T-helper 17 cell (primary cell): ENCODE measurements at regions not wholly inside any gene's neighbourhood (a gene's known extent, or its start where the extent isn't known, plus 50 kb on each side); places are given as distances from the start of the nearest gene placed in this dataset.

Experiments used
- ATAC-seq: fragments of 150-1000 bp; cut with Tn5 transposase; 2 replicates; pipeline ENCODE4 v1.10.0; 2021; ENCODE audit warnings: mild to moderate bottlenecking, moderate library complexity
- DNase-seq, 3 donors: peaks; one replicate each; pipeline versions ENCODE4 v3.0.0 to v3.0.0-alpha.2; 2020 to 2021
- H3K9me3 ChIP-seq: one replicate; pipeline ENCODE4 v1.7.0; 2013; ENCODE audit warnings: low read length, mild to moderate bottlenecking; ENCODE audit not compliant: control insufficient read depth, poor library complexity, severe bottlenecking
- H3K27ac Mint-ChIP-seq: one replicate; pipeline ENCODE4 v1.8.0; 2022; ENCODE audit warnings: mild to moderate bottlenecking, moderate library complexity, mixed read lengths
- H3K27me3 Mint-ChIP-seq: one replicate; pipeline ENCODE4 v1.8.0; 2022; ENCODE audit warnings: mixed read lengths
- H3K36me3 Mint-ChIP-seq: one replicate; pipeline ENCODE4 v1.8.0; 2022; ENCODE audit warnings: low read depth, mixed read lengths
- H3K4me1 Mint-ChIP-seq: one replicate; pipeline ENCODE4 v1.8.0; 2022; ENCODE audit warnings: mild to moderate bottlenecking, mixed read lengths
- H3K4me3 Mint-ChIP-seq: one replicate; pipeline ENCODE4 v1.8.0; 2022; ENCODE audit warnings: mild to moderate bottlenecking, moderate library complexity, mixed read lengths

GRCh38 chr5:166329149-166329800 is 1962.2 kb upstream of the WWC1 start:
- Mint-ChIP-seq H3K4me3 (no peak overlapping the region), H3K36me3 (no peaks in the 10 kb centered on the region), H3K4me1 (no peaks in the 10 kb centered on the region), H3K27me3 (no peaks in the 10 kb centered on the region), H3K27ac (no peak overlapping the region)
- no peak for DNase-seq
- H3K9me3 ChIP-seq, result no peaks in the 10 kb centered on the region
- ATAC-seq, result no peak

GRCh38 chr5:166330036-166330435 is 1961.4 kb upstream of the WWC1 start:
- Mint-ChIP-seq H3K36me3 (no peaks in the 10 kb centered on the region), H3K4me3 (no peak overlapping the region), H3K27ac (no peak overlapping the region), H3K27me3 (no peaks in the 10 kb centered on the region), H3K4me1 (no peaks in the 10 kb centered on the region)
- no peaks in the 10 kb centered on the region for H3K9me3 ChIP-seq
- DNase-seq (no peak), ATAC-seq (no peak)

DNA sequence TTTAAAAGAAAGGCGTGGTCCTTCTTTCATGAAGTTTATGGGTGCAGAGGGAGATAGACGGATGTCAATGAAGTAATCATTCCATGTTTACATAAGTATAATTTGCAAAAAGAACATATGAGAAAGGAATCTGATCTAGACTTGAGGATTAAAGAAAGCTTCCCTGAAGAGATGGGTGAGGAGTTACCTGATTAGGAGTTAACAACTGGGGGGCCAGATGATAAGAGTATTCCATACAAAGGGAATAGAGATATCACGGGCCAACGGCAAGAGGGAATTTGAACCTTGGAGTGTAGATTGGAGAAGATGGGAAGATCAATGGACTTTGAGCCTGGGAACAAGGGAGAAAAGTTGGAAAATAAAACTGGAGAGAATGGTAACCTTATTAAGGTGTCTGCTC is 1959.9 kb upstream of the WWC1 start:
- Mint-ChIP-seq H3K4me3 (no peak overlapping the region), H3K27ac (no peak overlapping the region), H3K4me1 (no peaks in the 10 kb centered on the region), H3K27me3 (no peaks in the 10 kb centered on the region), H3K36me3 (no peaks in the 10 kb centered on the region)
- H3K9me3 ChIP-seq, result no peaks in the 10 kb centered on the region
- no peak for ATAC-seq
- DNase-seq, result no peak

DNA sequence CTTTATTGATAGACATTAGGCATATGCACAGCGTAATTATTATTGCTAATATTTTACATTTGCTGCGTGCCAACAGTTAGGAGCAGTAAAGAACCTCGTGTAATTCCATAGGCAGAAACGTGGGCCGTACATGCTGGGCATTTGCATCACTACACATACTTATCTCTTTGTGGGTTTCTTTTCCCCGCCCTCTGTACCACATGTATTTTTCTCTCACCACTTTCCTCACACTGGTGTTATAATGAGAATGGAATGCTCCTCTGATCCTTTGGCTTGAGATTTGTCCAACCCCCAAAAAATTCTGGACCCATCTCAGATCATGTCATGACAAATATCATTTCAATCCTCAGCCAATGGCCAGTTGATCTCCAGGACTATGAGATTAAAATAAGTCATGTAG is 1952.6 kb upstream of the WWC1 start:
- H3K36me3 Mint-ChIP-seq, result no peaks in the 10 kb centered on the region
- DNase-seq (no peak), ATAC-seq (no peak)
- H3K4me1 Mint-ChIP-seq, result no peaks in the 10 kb centered on the region
- H3K4me3 Mint-ChIP-seq, result no peak overlapping the region
- H3K9me3 ChIP-seq, result no peaks in the 10 kb centered on the region
- H3K27ac Mint-ChIP-seq, result no peak overlapping the region
- no peaks in the 10 kb centered on the region for H3K27me3 Mint-ChIP-seq

GRCh38 chr5:166340039-166340438 is 1951.4 kb upstream of the WWC1 start:
- no peak overlapping the region for H3K4me3 Mint-ChIP-seq
- no peak overlapping the region for H3K27ac Mint-ChIP-seq
- no peaks in the 10 kb centered on the region for H3K9me3 ChIP-seq
- DNase-seq, result no peak
- no peaks in the 10 kb centered on the region for H3K27me3 Mint-ChIP-seq
- ATAC-seq, result no peak
- H3K4me1 Mint-ChIP-seq, result no peaks in the 10 kb centered on the region
- no peaks in the 10 kb centered on the region for H3K36me3 Mint-ChIP-seq

GRCh38 chr5:166341740-166342337 is 1949.6 kb upstream of the WWC1 start:
- H3K9me3 ChIP-seq, result no peaks in the 10 kb centered on the region
- no peak for DNase-seq
- no peaks in the 10 kb centered on the region for H3K36me3 Mint-ChIP-seq
- H3K4me3 Mint-ChIP-seq, result no peak overlapping the region
- H3K27me3 Mint-ChIP-seq, result no peaks in the 10 kb centered on the region
- no peaks in the 10 kb centered on the region for H3K4me1 Mint-ChIP-seq
- ATAC-seq, result no peak
- H3K27ac Mint-ChIP-seq, result no peak overlapping the region

GRCh38 chr5:166342402-166342801 is 1949.0 kb upstream of the WWC1 start:
- Mint-ChIP-seq H3K36me3 (no peaks in the 10 kb centered on the region), H3K27ac (no peak overlapping the region), H3K27me3 (no peaks in the 10 kb centered on the region), H3K4me1 (no peaks in the 10 kb centered on the region), H3K4me3 (no peak overlapping the region)
- H3K9me3 ChIP-seq, result no peaks in the 10 kb centered on the region
- DNase-seq, result no peak
- ATAC-seq, result no peak

GRCh38 chr5:166346726-166347374 is 1944.6 kb upstream of the WWC1 start:
- H3K4me3 Mint-ChIP-seq, result no peak overlapping the region

GRCh38 chr5:166349046-166349445 is 1942.4 kb upstream of the WWC1 start:
- DNase-seq, result no peak
- H3K36me3 Mint-ChIP-seq, result no peaks in the 10 kb centered on the region
- no peak overlapping the region for H3K4me3 Mint-ChIP-seq
- no peaks in the 10 kb centered on the region for H3K27me3 Mint-ChIP-seq
- H3K27ac Mint-ChIP-seq, result no peak overlapping the region
- no peaks in the 10 kb centered on the region for H3K9me3 ChIP-seq
- ATAC-seq, result no peak
- no peaks in the 10 kb centered on the region for H3K4me1 Mint-ChIP-seq

More at GRCh38 chr5:166346726-166347374, 1944.6 kb upstream of the WWC1 start:
- Mint-ChIP-seq H3K27me3 (no peaks in the 10 kb centered on the region), H3K27ac (no peak overlapping the region), H3K36me3 (no peaks in the 10 kb centered on the region), H3K4me1 (no peaks in the 10 kb centered on the region)
- no peaks in the 10 kb centered on the region for H3K9me3 ChIP-seq
- DNase-seq (no peak), ATAC-seq (no peak)

DNA sequence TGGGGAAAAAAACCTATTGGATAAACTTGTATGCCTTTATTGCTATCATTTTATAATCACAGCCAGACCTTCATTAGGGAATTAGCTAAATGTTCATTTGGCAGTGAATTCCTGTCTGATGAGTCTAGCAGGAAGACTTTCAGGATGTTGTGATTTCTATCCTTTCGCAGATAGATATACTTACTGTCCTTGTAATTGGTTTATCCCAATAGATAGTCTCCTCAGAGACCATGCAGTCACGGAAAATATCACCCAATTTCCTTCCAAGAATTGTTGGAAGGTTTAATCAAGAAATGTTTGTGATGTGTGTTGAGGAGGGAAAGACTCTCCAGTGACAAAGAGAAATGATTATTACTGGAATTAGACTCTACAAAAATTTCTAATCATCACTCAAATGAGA is 1937.9 kb upstream of the WWC1 start:
- no peaks in the 10 kb centered on the region for H3K9me3 ChIP-seq
- H3K4me3 Mint-ChIP-seq, result no peak overlapping the region
- H3K36me3 Mint-ChIP-seq, result no peaks in the 10 kb centered on the region
- no peak for DNase-seq
- no peaks in the 10 kb centered on the region for H3K27me3 Mint-ChIP-seq
- H3K27ac Mint-ChIP-seq, result no peak overlapping the region
- H3K4me1 Mint-ChIP-seq, result no peaks in the 10 kb centered on the region
- ATAC-seq, result no peak

DNA sequence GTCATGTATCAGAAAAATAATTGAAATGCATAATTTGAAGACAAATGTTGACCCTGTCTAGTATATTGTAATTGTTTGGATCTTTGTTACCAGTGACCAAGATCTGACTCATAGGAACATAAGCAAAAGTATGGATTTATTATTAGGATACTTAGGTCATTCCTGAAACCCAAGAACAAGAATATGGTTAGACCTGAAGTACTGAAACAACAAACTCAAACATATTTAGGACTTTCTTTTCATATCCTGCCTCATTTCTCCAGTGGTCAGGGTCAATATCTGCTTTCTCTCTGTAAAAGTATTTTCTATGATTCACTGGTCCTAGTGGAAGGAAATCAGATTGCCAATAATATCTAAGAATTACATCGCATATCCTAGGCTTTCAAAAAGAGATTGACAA is 1937.1 kb upstream of the WWC1 start:
- no peak overlapping the region for H3K27ac Mint-ChIP-seq
- no peaks in the 10 kb centered on the region for H3K4me1 Mint-ChIP-seq
- DNase-seq, result no peak
- H3K9me3 ChIP-seq, result no peaks in the 10 kb centered on the region
- H3K36me3 Mint-ChIP-seq, result no peaks in the 10 kb centered on the region
- H3K4me3 Mint-ChIP-seq, result no peak overlapping the region
- H3K27me3 Mint-ChIP-seq, result no peaks in the 10 kb centered on the region
- ATAC-seq, result no peak

DNA sequence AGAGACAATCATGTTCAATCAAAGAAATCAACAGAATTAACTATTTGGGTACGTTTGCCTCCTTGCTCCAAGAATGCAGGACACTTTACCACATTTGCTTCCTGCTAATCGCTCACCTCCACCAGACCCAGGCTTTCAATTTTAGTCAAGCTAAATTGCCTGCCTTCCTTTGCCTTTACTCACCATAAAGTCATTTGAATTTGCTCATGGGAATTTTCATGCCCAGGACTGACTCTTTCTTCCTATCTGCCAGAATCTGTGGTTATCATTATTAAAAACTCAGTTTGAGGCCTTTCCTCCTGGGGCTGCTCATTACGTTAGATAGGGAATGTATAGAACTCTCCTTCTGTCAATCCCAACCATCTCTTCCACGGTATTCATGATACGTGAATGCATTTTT is 1935.3 kb upstream of the WWC1 start:
- H3K36me3 Mint-ChIP-seq, result no peaks in the 10 kb centered on the region
- no peak overlapping the region for H3K27ac Mint-ChIP-seq
- no peak for DNase-seq
- no peak for ATAC-seq
- no peaks in the 10 kb centered on the region for H3K4me1 Mint-ChIP-seq
- H3K9me3 ChIP-seq, result no peaks in the 10 kb centered on the region
- H3K27me3 Mint-ChIP-seq, result no peaks in the 10 kb centered on the region
- H3K4me3 Mint-ChIP-seq, result no peak overlapping the region

DNA sequence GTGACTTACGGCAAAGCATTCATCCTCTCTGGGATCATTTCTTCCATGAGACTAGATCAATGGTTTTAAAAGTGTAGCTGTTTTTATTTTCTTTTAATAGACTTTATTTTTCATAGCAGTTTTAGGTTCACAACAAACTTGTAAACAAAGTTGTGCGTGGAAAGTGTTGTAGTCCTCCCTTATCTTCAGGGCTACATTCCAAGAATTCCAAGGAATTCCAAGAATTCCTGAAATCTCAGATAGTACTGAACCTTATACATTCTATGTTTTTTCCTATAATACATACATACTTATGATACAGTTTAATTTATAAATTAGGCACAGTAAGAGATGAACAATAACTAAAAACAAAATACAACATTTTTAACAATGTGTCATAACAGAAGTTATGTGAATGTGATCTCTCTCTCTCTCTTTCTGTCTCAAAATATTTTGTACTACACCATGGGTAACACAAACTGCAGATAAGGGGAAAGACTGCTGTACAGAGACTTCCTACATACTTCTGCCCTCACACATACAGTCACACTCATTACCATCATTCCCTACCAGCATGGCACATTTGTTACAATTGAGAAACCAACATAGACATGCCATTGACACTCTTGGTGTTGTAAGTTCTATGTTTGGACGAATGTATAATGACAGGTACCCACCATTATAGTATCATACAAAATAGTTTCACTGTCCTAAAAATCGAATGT is 1933.2 kb upstream of the WWC1 start:
- Mint-ChIP-seq H3K4me3 (no peak overlapping the region), H3K27me3 (no peaks in the 10 kb centered on the region), H3K4me1 (no peaks in the 10 kb centered on the region), H3K36me3 (no peaks in the 10 kb centered on the region), H3K27ac (no peak overlapping the region)
- no peak for DNase-seq
- H3K9me3 ChIP-seq, result no peaks in the 10 kb centered on the region
- no peak for ATAC-seq
